HG02885 (cell line): ENCODE measurements at regions not wholly inside any gene's neighbourhood (a gene's known extent, or its start where the extent isn't known, plus 50 kb on each side); places are given as distances from the start of the nearest gene placed in this dataset.

Experiments
- ATAC-seq: cut with Tn5 transposase; IDR thresholded peaks from one replicate; pipeline ENCODE4 v1.9.1; 2021; ENCODE audit warnings: mild to moderate bottlenecking; ENCODE audit not compliant: unreplicated experiment, poor library complexity

DNA sequence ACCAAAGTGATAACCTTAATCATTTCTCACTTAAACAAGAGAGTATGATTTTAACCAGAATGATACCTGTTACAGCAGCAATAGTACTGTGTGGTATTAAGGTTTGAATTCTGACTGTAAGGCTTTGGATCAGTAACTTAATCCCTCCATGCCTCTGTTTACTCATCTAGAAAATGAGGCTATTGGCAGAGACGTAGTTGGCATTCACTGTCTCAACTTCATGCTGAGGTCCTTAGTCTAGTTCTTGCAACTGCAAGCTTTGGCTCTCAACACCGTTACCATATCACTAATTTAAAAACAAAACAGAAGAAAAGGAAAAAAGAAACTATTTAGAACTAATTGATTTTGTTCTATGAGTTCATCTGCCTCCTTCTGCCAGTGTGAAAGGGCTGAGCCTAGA is 875.4 kb downstream of the MCTP2 start:
- no peak for ATAC-seq

DNA sequence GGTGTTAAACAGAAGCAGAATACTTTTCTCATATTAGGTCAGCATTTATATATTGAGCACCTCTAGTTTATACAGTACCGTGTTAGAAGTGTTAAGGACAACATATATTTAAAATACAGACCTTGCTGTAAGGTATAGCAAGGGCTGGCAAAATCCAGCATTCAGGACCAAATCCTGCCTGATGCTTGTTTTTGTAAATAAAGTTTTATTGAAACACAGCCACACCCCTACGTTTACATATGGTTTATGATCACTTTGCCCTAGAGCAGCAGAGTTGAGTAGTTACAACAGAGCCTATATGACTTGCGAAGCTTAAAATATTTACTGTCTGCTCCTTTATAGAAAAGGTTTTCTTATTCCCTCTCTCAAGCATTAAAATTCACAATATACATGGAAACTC is 877.3 kb downstream of the MCTP2 start:
- ATAC-seq = no peak

DNA sequence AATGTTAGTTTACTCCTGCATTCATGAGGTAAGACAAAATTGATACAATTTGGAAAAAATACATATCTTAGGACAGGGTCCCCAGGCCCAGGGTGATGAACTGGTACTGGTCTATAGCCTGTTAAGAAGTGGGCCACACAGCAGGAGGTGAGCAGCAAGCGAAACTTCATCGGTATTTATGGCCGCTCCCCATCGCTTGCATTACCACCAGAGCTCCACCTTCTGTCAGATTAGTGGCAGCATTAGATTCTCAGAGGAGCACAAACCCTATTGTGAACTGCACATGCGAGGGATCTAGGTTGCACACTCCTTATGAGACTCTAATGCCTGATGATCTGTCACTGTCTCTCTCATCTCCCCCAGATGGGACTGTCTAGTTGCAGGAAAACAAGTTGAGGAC is 880.6 kb downstream of the MCTP2 start:
- no peak for ATAC-seq

DNA sequence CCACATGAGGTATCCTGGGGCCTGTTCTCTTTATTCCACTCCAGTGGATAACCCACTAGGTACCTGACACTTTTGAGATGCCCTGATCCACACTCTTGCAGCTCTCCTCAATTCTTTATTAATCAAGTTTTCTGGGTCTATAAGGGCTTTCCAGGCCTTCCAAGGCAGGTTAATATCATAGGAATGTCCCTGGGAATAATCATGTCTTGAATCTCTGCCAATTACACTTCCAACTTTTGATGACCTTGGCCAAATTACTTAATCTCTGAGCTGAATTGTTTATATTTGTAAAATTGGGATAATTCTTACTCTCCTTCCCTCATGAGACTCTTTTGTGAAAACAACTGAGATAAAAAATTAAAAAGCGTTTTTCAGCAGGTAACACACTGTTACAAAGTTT is 881.7 kb downstream of the MCTP2 start:
- ATAC-seq = no peak

DNA sequence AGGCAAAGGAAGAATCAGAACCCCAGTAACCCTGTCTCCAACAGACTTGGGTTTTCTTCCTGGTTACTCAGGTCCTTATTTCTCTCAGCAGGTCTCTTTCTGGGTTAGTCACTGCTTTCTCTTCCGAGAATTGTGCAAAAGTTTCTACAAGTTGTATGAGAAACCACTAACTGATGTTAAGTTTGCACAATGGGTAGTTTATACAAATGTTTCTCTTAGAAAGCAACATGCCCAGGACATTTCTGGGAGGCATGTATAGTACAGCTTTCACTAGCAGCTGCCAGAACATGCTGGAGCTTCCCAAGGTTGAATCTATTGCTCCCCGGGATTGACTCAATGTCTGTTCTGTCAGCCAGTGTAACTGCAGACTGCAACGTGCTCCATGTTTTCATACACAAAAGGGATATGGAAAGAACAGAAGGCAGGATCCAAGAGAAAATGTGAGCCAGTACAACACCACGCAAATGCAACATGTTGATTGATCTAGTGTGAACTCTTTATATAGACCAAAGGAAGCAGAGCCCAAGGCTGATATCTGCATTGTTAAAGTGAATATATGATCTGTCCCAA is 887.8 kb downstream of the MCTP2 start:
- ATAC-seq = no peak

DNA sequence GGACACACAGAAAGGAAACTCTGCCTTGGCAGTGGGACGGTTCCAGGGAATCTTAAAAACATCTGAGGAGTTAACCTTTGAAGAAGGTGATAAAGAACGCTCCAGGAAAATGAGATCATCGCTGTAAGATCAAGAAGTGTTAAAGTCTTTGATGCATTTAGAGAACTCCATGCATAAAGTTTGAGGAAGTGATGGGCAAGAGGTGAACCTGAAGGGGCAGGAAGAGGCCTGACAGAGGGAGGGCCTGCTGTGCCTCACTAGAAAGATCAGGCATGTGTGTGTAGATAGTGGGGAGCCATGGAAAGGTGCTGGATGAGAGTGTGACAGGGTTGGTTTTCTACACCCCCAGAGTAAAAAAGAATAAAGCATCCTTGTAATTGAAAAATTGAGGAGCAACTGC is 889.2 kb downstream of the MCTP2 start:
- ATAC-seq = no peak

DNA sequence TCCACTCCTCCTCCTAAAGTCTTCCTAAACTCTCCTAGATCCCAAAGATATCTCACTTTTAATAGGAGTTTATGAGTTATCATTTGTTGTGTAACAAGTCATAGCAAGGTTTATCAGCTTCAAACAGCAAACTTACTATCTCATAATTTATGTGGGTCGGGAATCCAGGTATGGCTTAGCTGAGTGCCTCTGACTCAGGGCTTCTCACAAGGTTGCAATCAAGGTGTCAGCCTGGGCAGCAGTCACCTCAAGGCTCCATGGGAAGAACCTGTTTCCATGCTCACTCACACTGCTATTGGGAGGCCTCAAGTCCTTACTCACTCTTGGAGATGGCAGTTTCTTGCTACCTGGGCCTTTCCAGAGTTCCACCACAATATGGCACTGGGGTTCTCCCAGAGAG is 889.8 kb downstream of the MCTP2 start:
- no peak for ATAC-seq

DNA sequence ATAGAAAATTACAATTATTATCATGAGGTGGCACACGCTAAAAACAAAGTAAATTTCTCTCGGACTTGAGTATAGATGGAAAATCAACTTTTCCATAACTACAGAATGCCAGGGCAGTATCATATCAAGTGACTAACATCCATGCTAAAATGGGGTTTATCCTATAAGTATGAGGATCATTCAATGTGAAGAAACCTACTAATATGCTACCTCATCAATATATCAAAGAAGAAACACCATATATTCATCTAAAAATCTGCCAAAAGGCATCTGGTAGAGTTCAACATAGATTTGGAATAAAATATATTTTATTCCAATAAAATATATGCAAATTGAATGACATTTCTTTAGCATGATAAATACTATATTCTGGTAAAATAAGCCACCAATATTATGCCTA is 894.4 kb downstream of the MCTP2 start:
- no peak for ATAC-seq

DNA sequence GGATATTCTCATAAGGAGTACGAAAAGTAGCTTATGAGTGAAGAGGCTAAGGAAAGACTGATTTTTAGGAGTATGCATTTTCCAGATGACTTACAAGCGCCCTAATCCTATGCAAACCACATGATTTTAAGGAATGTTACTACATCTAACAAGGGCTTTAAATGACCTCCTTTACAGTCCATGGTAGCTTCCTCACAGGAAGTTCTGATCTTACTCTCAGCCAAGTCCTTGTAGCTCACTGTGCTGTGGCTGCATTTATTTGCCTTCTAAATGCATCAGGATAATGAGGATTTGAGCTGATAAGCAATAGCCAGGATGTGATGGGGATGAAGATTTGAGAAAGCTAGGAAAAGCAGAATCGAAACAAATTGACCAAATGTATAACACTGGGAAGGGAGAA is 896.0 kb downstream of the MCTP2 start:
- ATAC-seq = no peak

DNA sequence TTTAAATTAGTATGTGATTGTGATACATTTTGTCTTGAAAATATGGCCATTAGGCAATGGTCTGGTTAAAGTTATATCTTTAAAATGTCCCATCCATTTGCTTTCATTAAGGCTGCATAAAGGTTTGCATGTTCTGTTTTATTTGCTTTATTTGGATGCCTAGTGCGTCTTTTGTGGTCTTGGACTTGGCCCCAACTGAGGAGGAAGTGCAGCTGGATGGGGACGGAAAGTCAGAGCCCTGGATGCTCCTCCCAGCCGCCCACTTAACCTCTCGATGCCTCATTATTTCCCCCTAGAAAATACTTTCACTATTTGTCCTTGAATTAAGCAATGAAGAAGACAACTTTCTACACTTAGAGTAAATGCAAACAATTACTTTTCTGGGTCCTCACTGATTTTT is 898.2 kb downstream of the MCTP2 start:
- no peak for ATAC-seq

DNA sequence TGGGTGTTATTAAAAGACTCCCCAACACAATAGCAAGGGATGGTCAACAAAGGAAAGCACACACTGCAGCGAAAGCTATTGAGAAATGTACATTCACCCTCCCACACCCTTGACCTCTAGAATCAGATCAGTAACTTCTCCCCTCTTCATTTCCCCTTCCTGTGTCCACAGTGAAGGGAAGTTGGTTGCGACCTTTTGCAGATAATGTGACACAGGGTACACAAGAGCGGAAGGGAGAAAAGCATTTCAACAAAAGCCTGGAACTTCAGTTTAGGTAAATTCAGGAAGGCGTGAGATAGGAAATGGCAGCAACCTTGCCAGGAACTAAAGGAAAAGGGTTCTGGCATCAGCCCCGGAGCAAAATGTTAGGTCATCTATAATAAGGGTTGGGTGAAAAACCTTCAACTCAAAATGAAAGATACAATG is 899.8 kb downstream of the MCTP2 start:
- no peak for ATAC-seq

DNA sequence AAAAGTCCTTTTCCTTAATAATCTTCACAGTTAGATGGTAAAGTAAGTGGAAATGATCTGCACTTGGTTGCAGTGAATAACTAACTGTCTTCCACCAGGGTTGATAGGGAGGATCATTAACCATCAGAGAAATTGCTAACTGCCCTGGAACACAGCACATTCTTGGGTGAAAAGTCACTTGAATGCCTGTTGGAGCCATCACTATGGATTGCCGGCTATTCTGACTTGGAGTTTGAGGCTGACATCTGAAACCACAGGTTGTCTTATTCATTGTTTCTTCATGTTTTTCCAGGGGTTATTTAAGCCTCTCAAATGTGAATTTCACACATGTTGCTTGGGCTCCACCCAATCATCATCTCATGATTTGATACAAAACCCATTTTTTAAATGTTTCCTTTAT is 901.4 kb downstream of the MCTP2 start:
- no peak for ATAC-seq

DNA sequence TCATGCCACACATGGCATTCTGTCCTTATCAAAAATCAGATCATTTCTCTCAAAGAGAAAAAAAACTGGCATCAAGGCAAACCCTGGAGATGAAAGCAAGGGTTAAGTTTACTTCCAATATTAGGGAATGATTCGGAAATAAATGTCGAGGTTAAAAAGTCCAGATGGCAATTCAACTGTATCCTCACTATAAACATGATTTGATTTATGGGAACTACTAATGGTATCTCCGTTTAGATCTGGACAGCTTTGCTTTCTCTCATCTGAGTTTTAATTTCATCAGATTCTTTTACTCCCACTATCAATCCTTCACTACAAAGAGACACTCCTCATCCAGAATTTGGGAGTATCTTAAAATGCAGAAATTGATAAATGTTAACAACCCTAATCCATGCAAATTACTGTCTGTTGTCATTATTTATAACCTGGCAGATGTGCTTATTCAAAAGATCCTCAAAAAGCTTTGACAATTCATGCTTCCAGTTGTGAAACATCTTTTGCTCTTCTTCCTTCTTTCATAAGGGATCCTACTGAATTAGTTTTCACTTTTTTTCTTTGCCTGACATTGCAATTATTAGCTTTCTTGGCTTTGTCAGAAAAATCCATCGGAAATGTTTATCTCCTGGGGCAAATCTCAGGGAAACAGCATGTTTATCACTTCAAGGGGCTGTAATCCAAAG is 903.2 kb downstream of the MCTP2 start:
- no peak for ATAC-seq

DNA sequence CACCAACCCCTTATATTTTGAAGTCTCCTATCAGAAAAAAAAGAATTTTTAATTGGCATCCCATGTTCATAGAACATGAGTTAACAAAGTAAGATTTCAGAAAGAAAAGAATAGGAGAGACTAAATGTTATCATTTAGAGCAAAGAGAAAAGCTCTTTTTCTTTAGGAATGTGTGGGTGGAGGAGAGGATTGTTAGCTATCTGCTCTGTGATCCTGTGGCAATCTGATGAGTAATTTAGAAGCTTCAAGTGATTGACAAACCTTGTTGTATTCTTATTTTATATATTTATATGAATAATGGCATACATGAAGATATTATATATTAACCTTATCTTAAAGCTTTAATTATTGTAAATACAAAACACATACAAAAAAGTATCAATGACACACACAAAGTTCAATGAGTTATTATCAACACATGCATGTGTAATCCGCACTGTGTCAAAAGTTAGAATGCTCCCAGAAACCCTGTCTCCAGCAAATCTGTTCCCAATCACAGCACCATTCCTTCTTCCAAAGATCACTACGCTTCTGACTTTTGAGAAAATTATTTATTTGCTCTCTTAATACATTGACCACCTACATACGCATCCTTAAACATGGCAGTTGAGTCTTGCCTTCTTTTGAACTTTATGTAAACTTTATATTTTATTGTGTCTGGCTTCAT is 907.4 kb downstream of the MCTP2 start:
- no peak for ATAC-seq

DNA sequence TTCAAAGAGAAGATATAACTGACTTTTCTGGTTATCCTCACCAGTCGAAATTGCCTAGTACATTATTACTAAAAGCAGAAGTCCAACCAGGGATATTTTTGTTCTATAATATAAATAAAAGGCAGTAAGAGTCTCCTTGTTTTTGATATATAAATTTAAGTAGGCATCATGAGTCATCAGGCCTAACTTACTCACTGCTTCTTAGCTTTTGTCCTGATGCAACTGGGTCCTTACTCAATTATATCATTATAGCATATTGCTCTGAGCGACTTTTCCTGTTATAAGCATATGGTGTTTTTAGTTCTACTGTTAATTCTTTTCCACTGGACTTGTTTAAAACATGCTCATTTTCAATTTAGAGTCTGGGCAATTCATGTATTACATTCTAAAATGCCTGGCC is 910.1 kb downstream of the MCTP2 start:
- ATAC-seq = no peak

DNA sequence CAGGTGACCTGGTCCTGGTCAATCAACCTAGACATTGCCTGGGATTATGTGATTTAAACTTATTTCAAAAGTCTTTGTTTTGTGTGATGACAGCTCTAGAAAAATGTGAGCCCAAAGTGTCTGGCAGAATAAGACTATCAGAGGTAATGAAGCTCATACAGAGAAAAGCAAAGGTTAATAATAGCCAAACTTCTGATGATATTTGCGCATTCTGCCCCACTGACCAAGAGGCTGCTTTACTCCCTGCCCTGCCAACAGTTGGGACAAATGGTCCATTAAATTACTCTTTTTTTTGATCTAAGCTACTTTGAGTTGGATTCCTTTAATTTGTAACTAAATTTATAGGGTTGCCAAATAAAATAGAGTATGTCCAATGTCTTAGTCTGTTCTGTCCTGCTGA is 911.2 kb downstream of the MCTP2 start:
- ATAC-seq = no peak

DNA sequence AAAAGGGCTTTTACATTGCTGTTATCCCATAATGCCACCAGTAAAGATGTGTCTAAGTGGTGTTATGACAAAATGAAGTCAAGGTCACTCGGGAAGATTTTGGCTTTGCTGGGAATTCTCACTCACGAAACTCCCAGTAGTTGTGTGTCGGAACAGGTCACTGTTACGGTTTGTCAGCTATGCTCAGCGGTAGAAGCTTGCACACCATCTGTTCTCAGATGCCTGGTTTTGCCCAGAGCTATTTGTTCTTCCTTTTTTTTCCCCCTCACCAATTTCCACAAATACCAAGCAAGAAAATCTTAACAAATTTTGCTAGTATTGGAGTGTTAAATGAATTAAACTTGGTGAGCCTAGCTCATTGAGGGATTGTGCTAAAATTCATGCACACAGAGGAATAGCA is 915.1 kb downstream of the MCTP2 start:
- ATAC-seq = no peak

DNA sequence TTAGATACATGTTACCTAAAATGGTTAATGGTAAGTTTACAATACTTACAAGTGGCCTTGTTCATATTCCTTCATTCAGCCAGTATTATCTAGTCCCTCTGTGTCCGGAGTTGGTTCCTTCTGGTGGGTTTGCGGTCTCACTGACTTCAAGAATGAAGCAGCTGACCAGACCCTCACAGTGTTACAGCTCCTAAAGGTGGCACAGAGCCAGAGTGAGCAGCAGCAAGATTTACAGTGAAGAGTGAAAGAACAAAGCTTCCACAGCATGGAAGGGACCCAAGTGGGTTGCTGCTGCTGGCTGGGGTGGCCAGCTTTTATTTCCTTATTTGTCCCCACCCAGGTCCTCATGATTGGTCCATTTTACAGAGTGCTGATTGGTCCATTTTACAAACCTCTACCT is 916.8 kb downstream of the MCTP2 start:
- ATAC-seq = no peak

DNA sequence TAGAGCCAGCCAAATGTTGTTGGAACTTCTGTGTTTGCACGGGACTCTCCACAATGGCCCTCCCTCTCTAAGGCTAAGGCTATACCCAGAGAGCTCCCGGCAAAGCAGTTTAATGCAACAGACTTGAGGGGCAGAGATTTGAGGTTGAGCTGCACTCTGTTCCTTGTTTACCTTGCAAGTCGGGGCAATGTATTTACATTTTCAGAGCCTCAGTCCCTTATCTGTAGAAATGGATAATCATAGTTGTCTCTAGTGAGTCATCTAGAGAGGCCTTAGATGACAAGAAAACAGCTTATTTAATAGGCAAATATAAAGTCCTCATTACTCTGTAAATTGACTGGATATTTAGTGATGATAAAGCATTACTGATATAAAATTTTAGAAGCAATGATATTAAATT is 917.7 kb downstream of the MCTP2 start:
- ATAC-seq = no peak

DNA sequence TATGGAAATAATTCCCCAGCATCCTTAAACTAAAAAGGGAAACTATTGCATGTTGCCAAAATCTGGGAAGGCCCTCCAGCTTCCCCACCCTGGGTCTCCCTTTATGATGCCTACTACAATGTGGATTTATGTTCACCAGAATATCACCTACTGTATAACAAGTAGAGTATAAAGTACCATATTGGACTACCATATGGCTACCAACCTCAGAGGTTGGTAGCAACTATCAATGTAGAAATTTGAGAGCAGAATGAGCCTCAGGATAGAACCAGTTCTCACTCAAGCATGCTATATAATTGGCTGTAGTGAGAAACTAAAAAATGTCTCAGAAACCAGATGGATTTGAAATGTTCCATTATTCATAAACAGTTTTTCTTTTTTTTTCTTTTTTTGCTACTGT is 918.4 kb downstream of the MCTP2 start:
- no peak for ATAC-seq

DNA sequence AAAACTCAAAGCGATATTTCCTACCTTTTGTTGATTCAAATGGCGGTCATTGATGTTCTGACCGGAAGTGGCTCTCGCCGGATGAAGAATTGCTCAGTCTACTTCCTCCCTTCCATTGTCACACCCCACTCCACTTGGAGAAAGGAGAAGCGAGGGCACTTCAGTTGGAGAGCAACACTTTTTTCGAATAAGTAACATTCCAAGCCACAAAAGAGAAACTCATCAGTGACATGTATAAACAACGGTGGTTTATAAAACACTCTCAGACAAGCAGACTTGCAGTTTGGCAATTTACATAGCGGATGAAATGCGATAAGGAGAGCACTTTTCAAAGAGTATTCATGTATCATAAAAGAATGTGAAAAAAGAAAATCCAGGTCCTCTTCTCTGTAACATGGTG is 919.1 kb downstream of the MCTP2 start:
- ATAC-seq = no peak

DNA sequence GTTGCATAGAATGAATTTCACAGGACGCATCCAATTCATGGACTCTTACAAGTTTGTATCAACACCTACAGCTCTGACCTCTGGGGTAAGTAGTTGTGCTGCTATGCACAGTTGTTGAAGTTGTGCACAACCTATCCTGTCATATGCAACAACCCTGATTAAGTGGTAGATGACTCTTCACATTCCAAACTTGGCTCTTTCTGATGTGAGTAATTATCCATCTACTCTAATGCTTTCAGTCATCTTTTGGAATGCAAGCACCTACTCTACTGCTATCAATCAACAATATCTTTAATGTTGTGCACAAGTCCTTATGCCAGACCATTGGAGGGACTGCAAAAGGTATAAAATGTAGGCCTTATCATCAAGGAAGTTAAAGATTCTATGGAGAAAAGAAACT is 921.4 kb downstream of the MCTP2 start:
- ATAC-seq = no peak
